ENCODE measurements at regions not wholly inside any gene's neighbourhood (a gene's known extent, or its start where the extent isn't known, plus 50 kb on each side); places are given as distances from the start of the nearest gene placed in this dataset.
"Not testable (repeated sequence)": the region's sequence is repeated elsewhere in the genome, so short reads cannot be mapped to it uniquely, and the experiment has no call there.

DNA sequence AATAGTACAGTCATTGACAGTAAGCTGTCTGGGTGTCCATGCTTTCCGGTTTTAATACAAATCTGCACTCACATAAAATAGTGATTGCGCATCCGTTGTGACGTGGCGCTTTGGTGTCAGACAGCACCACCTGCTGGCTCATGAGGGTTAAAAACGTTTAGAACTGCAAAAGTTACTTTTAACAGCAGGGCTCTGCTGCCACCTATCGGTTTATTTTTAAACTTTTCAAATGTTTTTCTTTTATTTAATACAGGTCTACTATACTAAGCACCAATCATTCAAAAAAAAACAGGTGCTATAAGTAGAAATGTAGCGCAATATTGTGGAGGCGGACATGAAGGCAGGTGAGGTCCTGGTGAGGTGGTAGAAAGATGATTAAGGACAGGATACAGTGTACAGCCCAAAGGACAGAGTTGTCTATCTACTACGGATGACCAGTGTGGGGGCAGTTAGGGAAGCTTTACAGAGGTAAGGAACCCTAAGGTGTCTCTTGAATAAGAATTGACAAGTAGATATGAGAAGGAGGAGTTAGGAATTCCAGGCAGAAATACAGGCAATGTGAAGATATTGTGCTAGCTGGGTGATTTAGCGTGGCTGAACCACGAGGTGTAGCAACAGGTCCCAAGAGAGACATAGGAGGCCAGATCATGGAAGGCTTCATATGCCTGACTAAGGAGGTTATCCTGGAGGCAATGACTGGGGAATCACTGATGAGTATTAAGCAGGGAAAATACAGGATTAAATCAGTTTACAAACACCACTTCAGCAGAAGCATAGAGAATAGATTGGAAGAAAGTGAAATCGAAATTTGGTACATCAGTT lies 91.5 kb upstream of the PRB2 start:
- peak; percentile 79 for DNase-seq (ENCODE audit: extremely low spot score)
- TF ChIP-seq, protein P1, sequence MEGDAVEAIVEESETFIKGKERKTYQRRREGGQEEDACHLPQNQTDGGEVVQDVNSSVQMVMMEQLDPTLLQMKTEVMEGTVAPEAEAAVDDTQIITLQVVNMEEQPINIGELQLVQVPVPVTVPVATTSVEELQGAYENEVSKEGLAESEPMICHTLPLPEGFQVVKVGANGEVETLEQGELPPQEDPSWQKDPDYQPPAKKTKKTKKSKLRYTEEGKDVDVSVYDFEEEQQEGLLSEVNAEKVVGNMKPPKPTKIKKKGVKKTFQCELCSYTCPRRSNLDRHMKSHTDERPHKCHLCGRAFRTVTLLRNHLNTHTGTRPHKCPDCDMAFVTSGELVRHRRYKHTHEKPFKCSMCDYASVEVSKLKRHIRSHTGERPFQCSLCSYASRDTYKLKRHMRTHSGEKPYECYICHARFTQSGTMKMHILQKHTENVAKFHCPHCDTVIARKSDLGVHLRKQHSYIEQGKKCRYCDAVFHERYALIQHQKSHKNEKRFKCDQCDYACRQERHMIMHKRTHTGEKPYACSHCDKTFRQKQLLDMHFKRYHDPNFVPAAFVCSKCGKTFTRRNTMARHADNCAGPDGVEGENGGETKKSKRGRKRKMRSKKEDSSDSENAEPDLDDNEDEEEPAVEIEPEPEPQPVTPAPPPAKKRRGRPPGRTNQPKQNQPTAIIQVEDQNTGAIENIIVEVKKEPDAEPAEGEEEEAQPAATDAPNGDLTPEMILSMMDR (IDR thresholded peaks at IDR 0.05; ENCODE audit: control extremely low read depth, extremely low read depth, low read depth, missing control alignments) = peak; percentile 97
- POLR2A ChIA-PET = no interaction called here
- CTCF ChIA-PET = interaction anchor here (0.6 to 7.0 kb wide), 25 partner anchors 9 to 1334 kb away, joined by 3 to 62 read pairs (median 4); no protein-coding TSS in a partner anchor

DNA sequence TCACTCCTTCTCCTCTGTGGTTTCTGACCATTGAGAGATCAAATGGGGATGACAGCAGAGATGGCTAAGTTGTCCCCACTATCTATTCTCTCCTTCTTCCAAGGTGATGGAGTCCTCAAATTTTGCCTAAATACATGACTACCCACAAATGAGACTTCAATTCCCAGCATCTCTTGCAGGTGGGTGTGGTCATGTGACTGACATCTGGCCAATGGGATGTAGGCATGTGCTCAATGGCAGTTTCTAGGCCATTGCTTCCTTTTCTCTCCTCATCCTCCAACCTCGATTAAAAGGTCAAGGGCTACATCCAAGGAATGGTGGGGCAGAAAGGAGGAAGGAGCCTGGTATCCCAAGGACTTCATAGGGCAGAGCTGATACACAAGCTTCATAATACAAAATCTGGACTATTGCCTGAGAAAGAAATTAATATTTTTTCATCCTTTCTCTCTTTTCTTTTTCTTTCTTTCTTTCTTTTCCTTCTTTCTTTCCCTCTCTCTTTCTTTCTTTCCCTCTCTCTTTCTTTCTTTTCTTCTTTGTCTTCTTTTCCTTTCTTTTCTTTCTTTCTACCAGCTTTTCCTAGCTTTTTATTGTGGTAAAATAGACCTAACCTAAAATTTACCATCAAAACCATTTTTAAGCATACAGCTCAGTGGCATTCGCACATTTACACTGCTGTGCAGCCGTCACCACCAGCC lies 100.9 kb upstream of the PRB2 start:
- ChIA-PET CTCF (interaction anchor here (1.2 to 2.7 kb wide), 3 partner anchors 10 to 725 kb away, joined by 3 to 16 read pairs (median 5); no protein-coding TSS in a partner anchor), POLR2A (no interaction called here)
- DNase-seq (ENCODE audit: extremely low spot score) = no peak
- TF ChIP-seq, protein P1 (IDR thresholded peaks at IDR 0.05; ENCODE audit: control extremely low read depth, extremely low read depth, low read depth, missing control alignments) = no peak

DNA sequence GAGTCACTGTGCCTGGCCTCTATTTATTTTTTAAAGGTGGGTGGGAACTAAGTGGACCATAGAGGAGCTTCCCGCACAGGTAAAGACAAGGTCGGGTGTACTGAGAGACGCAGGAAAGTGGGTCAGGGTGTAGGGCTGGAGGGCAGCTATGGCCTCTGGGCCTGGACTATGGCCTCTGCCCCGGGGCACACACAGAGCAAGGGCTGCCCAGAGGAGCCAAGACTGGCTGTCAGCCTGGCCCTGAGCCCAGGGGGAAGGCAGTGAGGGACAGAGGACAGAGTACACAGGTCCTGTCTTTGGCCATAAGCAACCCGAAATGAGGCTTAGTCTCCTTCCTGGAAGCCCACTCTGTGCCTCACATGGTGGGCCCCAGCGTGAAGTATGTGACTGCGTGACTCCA lies 102.1 kb upstream of the PRB2 start:
- TF ChIP-seq, protein P1 (IDR thresholded peaks at IDR 0.05; ENCODE audit: control extremely low read depth, extremely low read depth, low read depth, missing control alignments) = no peak
- POLR2A ChIA-PET = no interaction called here
- no peak for DNase-seq (ENCODE audit: extremely low spot score)
- CTCF ChIA-PET = interaction anchor here (0.9 to 2.7 kb wide), 4 partner anchors 11 to 726 kb away, joined by 3 to 16 read pairs (median 4); no protein-coding TSS in a partner anchor

DNA sequence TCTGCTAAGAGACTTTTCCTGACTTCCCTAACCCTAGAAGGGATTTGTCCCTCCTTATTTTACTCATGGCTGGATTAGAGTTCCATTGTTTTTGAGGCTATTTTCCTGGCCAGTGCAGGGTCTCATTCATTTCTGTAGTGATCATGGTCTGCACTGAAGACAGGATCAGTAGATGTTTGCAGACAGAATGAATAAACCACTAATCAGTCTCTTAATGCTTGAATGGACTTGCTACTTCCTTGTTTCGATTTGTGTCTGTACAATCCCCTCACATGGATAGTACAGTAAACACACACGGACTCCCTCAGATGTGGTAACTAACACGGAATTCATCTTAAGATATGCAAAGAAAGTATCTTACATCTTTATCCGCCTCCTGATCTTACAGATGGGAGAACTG lies 102.6 kb upstream of the PRB2 start:
- ChIA-PET CTCF (interaction anchor here (1.2 to 1.9 kb wide), 2 partner anchors 46 to 727 kb away, joined by 3 to 5 read pairs; no protein-coding TSS in a partner anchor), POLR2A (no interaction called here)
- DNase-seq (ENCODE audit: extremely low spot score) = no peak
- TF ChIP-seq, protein P1 (IDR thresholded peaks at IDR 0.05; ENCODE audit: control extremely low read depth, extremely low read depth, low read depth, missing control alignments) = no peak

DNA sequence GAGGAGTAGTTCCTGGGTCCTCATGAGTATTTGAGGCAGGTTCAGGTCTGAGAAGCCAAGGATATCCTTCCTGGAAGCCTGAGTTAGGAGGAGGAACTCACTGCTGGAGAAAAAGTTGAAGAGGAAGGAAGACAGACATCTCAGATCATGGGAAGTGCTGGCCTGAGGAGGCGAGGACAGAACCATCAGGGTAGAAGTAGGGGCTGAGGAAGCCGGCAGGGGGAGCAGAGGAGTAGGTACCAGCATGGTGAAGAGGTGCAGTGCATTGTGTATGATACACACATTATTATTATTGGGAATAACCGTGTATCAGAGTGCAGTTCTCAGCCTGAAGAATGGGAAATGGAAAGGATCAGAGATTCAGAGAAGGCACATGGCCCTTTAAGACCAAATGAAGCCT lies 103.2 kb upstream of the PRB2 start:
- POLR2A ChIA-PET; DNase-seq (ENCODE audit: extremely low spot score): not testable (repeated sequence)
- TF ChIP-seq, protein P1 (IDR thresholded peaks at IDR 0.05; ENCODE audit: control extremely low read depth, extremely low read depth, low read depth, missing control alignments) = peak; percentile 43
- CTCF ChIA-PET = interaction anchor here (0.9 kb wide), 1 partner anchor 534 kb away, joined by 5 read pairs; no protein-coding TSS in a partner anchor

DNA sequence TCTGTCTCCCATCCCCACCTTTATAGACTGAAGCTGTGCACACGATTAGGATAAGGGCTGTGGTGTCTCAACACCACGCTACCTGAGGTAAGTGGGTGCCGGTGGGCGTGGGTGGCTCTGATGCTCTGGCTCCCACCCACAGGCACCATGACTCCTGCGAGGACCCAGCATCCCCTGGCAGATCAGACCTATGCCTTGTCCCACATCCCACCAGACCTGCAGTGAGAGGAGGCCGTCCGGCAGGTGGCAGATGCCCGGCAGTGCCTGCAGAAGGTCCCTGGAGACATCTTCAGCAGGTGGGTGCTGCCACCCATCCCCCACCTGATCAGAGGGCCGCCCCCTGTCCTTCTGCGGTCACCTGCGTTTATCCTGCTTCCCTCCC lies 104.4 kb upstream of the PRB2 start:
- ChIA-PET CTCF (interaction anchor here (0.9 to 1.6 kb wide), 5 partner anchors 8 to 535 kb away, joined by 3 to 9 read pairs (median 5); no protein-coding TSS in a partner anchor), POLR2A (no interaction called here)
- TF ChIP-seq, protein P1 (IDR thresholded peaks at IDR 0.05; ENCODE audit: control extremely low read depth, extremely low read depth, low read depth, missing control alignments) = no peak
- DNase-seq (ENCODE audit: extremely low spot score) = no peak
